ENCODE measurements at regions not wholly inside any gene's neighbourhood (a gene's known extent, or its start where the extent isn't known, plus 50 kb on each side); places are given as distances from the start of the nearest gene placed in this dataset.

DNA sequence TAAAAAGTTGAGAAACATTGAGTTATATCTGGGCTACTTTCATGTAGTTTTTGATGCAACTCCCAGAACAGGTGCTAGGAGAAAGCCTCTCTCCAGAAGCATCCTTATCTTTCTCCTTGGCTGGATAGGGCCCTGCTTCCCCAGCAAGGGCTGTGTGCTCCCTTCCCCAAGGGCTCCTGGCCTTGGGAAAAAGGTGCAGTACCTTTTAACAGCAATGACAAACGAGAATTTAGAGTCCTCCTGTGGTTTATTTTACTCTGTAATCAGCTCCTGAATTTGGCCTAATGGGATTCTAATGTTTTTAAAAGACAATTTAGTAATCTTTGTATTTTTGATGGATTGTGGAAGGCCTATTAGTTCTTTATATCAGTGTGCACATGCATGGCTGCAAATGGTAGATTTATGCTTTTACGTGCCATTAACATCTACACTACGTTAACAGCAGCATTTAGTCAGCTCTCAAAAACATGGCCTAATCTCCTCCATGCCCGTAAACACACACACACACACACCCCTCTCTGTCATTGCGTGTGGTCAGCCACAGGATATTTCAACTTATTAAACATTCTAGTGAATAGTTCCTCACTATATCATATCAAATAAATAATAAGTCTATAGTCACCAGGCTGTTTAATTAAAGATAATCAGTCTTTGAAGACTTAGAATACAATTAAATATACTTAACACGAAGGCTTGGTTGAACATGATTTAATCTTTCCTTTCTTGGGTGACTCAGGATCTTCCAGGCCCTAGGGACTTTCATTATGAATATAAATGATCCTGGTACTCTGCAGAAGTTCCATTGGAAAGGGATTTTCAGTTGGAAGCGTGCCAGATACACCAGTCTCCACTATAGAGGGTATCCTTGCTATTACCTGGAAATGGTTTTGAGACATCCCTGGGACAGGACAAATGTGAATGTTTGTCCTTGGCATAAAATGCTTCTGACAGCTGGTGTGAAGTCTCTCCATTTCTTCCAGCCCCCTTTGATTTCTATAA lies 181.4 kb upstream of the PWP1 start (continued):
- TF ChIP-seq, protein P1, sequence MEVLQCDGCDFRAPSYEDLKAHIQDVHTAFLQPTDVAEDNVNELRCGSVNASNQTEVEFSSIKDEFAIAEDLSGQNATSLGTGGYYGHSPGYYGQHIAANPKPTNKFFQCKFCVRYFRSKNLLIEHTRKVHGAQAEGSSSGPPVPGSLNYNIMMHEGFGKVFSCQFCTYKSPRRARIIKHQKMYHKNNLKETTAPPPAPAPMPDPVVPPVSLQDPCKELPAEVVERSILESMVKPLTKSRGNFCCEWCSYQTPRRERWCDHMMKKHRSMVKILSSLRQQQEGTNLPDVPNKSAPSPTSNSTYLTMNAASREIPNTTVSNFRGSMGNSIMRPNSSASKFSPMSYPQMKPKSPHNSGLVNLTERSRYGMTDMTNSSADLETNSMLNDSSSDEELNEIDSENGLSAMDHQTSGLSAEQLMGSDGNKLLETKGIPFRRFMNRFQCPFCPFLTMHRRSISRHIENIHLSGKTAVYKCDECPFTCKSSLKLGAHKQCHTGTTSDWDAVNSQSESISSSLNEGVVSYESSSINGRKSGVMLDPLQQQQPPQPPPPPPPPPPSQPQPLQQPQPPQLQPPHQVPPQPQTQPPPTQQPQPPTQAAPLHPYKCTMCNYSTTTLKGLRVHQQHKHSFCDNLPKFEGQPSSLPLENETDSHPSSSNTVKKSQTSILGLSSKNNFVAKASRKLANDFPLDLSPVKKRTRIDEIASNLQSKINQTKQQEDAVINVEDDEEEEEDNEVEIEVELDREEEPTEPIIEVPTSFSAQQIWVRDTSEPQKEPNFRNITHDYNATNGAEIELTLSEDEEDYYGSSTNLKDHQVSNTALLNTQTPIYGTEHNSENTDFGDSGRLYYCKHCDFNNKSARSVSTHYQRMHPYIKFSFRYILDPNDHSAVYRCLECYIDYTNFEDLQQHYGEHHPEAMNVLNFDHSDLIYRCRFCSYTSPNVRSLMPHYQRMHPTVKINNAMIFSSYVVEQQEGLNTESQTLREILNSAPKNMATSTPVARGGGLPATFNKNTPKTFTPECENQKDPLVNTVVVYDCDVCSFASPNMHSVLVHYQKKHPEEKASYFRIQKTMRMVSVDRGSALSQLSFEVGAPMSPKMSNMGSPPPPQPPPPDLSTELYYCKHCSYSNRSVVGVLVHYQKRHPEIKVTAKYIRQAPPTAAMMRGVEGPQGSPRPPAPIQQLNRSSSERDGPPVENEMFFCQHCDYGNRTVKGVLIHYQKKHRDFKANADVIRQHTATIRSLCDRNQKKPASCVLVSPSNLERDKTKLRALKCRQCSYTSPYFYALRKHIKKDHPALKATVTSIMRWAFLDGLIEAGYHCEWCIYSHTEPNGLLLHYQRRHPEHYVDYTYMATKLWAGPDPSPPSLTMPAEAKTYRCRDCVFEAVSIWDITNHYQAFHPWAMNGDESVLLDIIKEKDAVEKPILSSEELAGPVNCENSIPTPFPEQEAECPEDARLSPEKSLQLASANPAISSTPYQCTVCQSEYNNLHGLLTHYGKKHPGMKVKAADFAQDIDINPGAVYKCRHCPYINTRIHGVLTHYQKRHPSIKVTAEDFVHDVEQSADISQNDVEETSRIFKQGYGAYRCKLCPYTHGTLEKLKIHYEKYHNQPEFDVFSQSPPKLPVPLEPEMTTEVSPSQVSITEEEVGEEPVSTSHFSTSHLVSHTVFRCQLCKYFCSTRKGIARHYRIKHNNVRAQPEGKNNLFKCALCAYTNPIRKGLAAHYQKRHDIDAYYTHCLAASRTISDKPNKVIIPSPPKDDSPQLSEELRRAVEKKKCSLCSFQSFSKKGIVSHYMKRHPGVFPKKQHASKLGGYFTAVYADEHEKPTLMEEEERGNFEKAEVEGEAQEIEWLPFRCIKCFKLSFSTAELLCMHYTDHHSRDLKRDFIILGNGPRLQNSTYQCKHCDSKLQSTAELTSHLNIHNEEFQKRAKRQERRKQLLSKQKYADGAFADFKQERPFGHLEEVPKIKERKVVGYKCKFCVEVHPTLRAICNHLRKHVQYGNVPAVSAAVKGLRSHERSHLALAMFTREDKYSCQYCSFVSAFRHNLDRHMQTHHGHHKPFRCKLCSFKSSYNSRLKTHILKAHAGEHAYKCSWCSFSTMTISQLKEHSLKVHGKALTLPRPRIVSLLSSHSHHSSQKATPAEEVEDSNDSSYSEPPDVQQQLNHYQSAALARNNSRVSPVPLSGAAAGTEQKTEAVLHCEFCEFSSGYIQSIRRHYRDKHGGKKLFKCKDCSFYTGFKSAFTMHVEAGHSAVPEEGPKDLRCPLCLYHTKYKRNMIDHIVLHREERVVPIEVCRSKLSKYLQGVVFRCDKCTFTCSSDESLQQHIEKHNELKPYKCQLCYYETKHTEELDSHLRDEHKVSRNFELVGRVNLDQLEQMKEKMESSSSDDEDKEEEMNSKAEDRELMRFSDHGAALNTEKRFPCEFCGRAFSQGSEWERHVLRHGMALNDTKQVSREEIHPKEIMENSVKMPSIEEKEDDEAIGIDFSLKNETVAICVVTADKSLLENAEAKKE (CRISPR knock-in tag; IDR thresholded peaks at IDR 0.05): no peak
- TF ChIP-seq JUNB (IDR thresholded peaks at IDR 0.05; ENCODE audit: unreplicated experiment): no peak
- no peak for TF ChIP-seq ZNF331 (CRISPR knock-in tag; IDR thresholded peaks at IDR 0.05; ENCODE audit: low read depth)

DNA sequence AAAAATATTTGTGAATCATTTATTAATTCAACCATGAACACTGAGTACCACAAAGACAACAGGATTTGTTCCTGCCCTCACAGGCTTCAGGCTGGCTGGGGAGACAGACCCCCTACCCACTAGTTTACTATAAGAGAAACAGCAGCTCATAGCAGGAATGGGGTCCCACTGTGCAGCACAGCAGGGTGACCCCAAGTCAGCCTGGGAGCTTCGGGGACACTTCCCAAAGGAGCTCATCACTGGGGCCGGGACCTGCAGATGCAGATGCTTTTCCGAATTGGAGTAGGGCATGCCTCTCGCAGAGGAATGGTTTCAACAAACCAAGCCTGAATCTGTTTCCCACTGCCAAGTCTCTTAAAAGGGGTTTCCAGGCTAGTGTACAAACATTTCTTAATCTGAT lies 176.2 kb upstream of the PWP1 start:
- DNase-seq (ENCODE audit: low spot score) (no peak), ATAC-seq (peak; percentile 60)
- Histone ChIP-seq H3K9me2 (ENCODE audit: insufficient read depth) (peaks cover 8% of the 10 kb centered on the region; the same call in 1 of the 2 replicates), H2AFZ (no peak overlapping the region), H3K27me3 (ENCODE audit: insufficient read depth) (no peaks in the 10 kb centered on the region), H4K20me1 (replicated peaks; ENCODE audit: insufficient read depth) (0 out of 2 replicates have a peak, but pooled peaks cover 3% of the 10 kb centered on the region), H3K27ac (ENCODE audit: low read depth) (no peak overlapping the region), H3K4me1 (ENCODE audit: insufficient read depth) (no peaks in the 10 kb centered on the region), H3F3A (replicated peaks; ENCODE audit: low read depth) (no peaks in the 10 kb centered on the region), H3K4me3 (no peak overlapping the region), H3K4me2 (no peak overlapping the region), H3K36me3 (ENCODE audit: insufficient read depth) (no peaks in the 10 kb centered on the region), H3K79me2 (replicated peaks; ENCODE audit: insufficient read depth) (no peaks in the 10 kb centered on the region)
- no peaks in the 10 kb centered on the region; the same call in 2 of the 3 replicates for H3K9me3 Mint-ChIP-seq
- no peak overlapping the region for H3K27ac Mint-ChIP-seq
- no peaks in the 10 kb centered on the region for H3K27me3 Mint-ChIP-seq (ENCODE audit: insufficient read depth, low read depth, poor library complexity)
- TF ChIP-seq ZNF331 (CRISPR knock-in tag; IDR thresholded peaks at IDR 0.05; ENCODE audit: low read depth) (no peak), ZNF114 (CRISPR knock-in tag; IDR thresholded peaks at IDR 0.05) (no peak), NANOG (IDR thresholded peaks at IDR 0.05; ENCODE audit: borderline replicate concordance) (no peak), POLR2AphosphoS5 (IDR thresholded peaks at IDR 0.05; ENCODE audit: low read depth) (no peak)
- H3K36me3 Mint-ChIP-seq (ENCODE audit: low read depth): no peaks in the 10 kb centered on the region
- no peak overlapping the region for H3K4me3 Mint-ChIP-seq
- H3K4me1 Mint-ChIP-seq: peaks cover 4% of the 10 kb centered on the region

Measured in GM23338 (cell line).